22Rv1 (cell line): ENCODE measurements at regions not wholly inside any gene's neighbourhood (a gene's known extent, or its start where the extent isn't known, plus 50 kb on each side); places are given as distances from the start of the nearest gene placed in this dataset.

Experiments used
- H3K27ac ChIP-seq: fragments of 450-650 bp; 2 replicates; pipeline ENCODE4 v1.5.1; 2017
- CTCF ChIP-seq: fragments of 450-650 bp; IDR thresholded peaks from 2 replicates; pipeline ENCODE4 v1.5.1; 2017; ENCODE audit warnings: mild to moderate bottlenecking
- ZFX ChIP-seq: fragments of 450-650 bp; IDR thresholded peaks from 2 replicates; pipeline ENCODE4 v1.6.1; 2017; ENCODE audit warnings: antibody characterized with exemption, borderline replicate concordance

- H3K27ac ChIP-seq: peak overlapping the region; percentile 100
- TF ChIP-seq CTCF (no peak), ZFX (no peak)
These were observed 114.8 kb upstream of the PRSS16 start for GRCh38 chr6:27132532-27133280.

GRCh38 chr6:27133281-27134227 lies 113.9 kb upstream of the PRSS16 start:
- TF ChIP-seq CTCF (no peak), ZFX (no peak)

GRCh38 chr6:27135087-27135657 lies 112.3 kb upstream of the PRSS16 start:
- H3K27ac ChIP-seq: peak overlapping the region; percentile 100

More at GRCh38 chr6:27133281-27134227, 113.9 kb upstream of the PRSS16 start:
- H3K27ac ChIP-seq: peak overlapping the region; percentile 100

GRCh38 chr6:27136077-27136644 lies 111.3 kb upstream of the PRSS16 start:
- H3K27ac ChIP-seq: peak overlapping the region; percentile 18

More at GRCh38 chr6:27135087-27135657, 112.3 kb upstream of the PRSS16 start:
- TF ChIP-seq CTCF (no peak), ZFX (no peak)

GRCh38 chr6:27136978-27137814 lies 110.3 kb upstream of the PRSS16 start:
- TF ChIP-seq ZFX (no peak), CTCF (no peak)
- H3K27ac ChIP-seq: peak overlapping the region; percentile 18; the same call in 1 of the 2 replicates

More at GRCh38 chr6:27136077-27136644, 111.3 kb upstream of the PRSS16 start:
- TF ChIP-seq CTCF (no peak), ZFX (no peak)

- no peak overlapping the region for H3K27ac ChIP-seq
- TF ChIP-seq CTCF (no peak), ZFX (no peak)
These were observed 109.1 kb upstream of the PRSS16 start for GRCh38 chr6:27138406-27138805.
